HEK293 (cell line): ENCODE measurements at regions not wholly inside any gene's neighbourhood (a gene's known extent, or its start where the extent isn't known, plus 50 kb on each side); places are given as distances from the start of the nearest gene placed in this dataset.

Source experiments
- CTCF ChIA-PET: fragments of 350-600 bp; formaldehyde crosslinking; extraction: SDS; loops from one replicate; lab custom pipeline; 2021; ENCODE audit warnings: antibody characterized with exemption; lab: Yijun Ruan, JAX
- POLR2A ChIA-PET: fragments of 300-600 bp; formaldehyde crosslinking; extraction: SDS; loops from one replicate; lab custom pipeline; 2020; ENCODE audit warnings: antibody characterized with exemption, inconsistent platforms; lab: Yijun Ruan, JAX
- H3K27ac ChIP-seq: fragments of 200-500 bp; sonication (Bioruptor generic); 2 replicates; pipeline ENCODE4 v1.5.1; 2014; ENCODE audit warnings: low read depth, low read length, control low read depth, inconsistent platforms; ENCODE audit errors: extremely low read depth
- H3K36me3 ChIP-seq, 2 experiments: fragments of 200-500 bp in 1 of 2; sonication (Bioruptor generic) in 1 of 2; 1 replicate in 1 of 2; 2 replicates in 1 of 2; pipeline ENCODE4 v1.5.1; 2014 to 2017; ENCODE audit warnings: inconsistent platforms in 2 of 2, low read length in 2 of 2; ENCODE audit not compliant: control insufficient read depth in 2 of 2, insufficient read depth in 1 of 2
- H3K4me1 ChIP-seq: fragments of 200-500 bp; sonication (Bioruptor generic); 2 replicates; pipeline ENCODE4 v1.5.1; 2014; ENCODE audit warnings: mild to moderate bottlenecking, low read length, inconsistent platforms; ENCODE audit not compliant: control insufficient read depth, insufficient read depth
- H3K4me3 ChIP-seq: 2 replicates; pipeline ENCODE4 v1.5.1; 2011; ENCODE audit warnings: low read depth, mild to moderate bottlenecking, control low read depth, low read length, moderate library complexity
- H3K9me3 ChIP-seq: fragments of 200-500 bp; sonication (Bioruptor generic); 2 replicates; pipeline ENCODE4 v1.5.1; 2014; ENCODE audit warnings: low read depth, low read length, inconsistent platforms; ENCODE audit not compliant: control insufficient read depth, insufficient read depth
- FEZF1 ChIP-seq: fragments of 450-650 bp; formaldehyde crosslinking; IDR thresholded peaks from 2 replicates; pipeline ENCODE4 v1.5.1; 2016; ENCODE audit warnings: missing biosample characterization, missing genetic modification characterization
- GFI1B ChIP-seq: fragments of 450-650 bp; formaldehyde crosslinking; IDR thresholded peaks from 2 replicates; pipeline ENCODE4 v1.5.1; 2016; ENCODE audit warnings: missing biosample characterization, missing genetic modification characterization
- SALL2 ChIP-seq: fragments of 450-650 bp; formaldehyde crosslinking; IDR thresholded peaks from 2 replicates; pipeline ENCODE4 v1.5.0; 2017; ENCODE audit warnings: missing biosample characterization, mild to moderate bottlenecking, missing genetic modification characterization, borderline replicate concordance
- SP7 ChIP-seq: fragments of 450-650 bp; formaldehyde crosslinking; IDR thresholded peaks from 2 replicates; pipeline ENCODE4 v1.5.1; 2016; ENCODE audit warnings: missing biosample characterization, missing genetic modification characterization
- ZFHX2 ChIP-seq: fragments of 450-650 bp; formaldehyde crosslinking; conservative IDR thresholded peaks from 2 replicates; pipeline ENCODE4 v1.5.1; 2016; ENCODE audit warnings: missing biosample characterization, missing genetic modification characterization
- ZNF132 ChIP-seq: fragments of 450-650 bp; formaldehyde crosslinking; IDR thresholded peaks from 2 replicates; pipeline ENCODE4 v1.5.1; 2017; ENCODE audit warnings: missing biosample characterization, missing genetic modification characterization, borderline replicate concordance
- ZNF155 ChIP-seq: fragments of 450-650 bp; formaldehyde crosslinking; IDR thresholded peaks from 2 replicates; pipeline ENCODE4 v1.5.1; 2016; ENCODE audit warnings: missing biosample characterization, missing genetic modification characterization
- ZNF202 ChIP-seq: fragments of 450-650 bp; formaldehyde crosslinking; IDR thresholded peaks from 2 replicates; pipeline ENCODE4 v1.5.1; 2016; ENCODE audit warnings: missing biosample characterization, missing genetic modification characterization, borderline replicate concordance
- ZNF214 ChIP-seq: fragments of 450-650 bp; formaldehyde crosslinking; IDR thresholded peaks from 2 replicates; pipeline ENCODE4 v1.5.1; 2017; ENCODE audit warnings: missing biosample characterization, mild to moderate bottlenecking, missing genetic modification characterization, borderline replicate concordance
- ZNF24 ChIP-seq: fragments of 450-650 bp; formaldehyde crosslinking; IDR thresholded peaks from 2 replicates; pipeline ENCODE4 v1.5.1; 2016; ENCODE audit warnings: missing biosample characterization, missing genetic modification characterization
- ZNF521 ChIP-seq: fragments of 450-650 bp; formaldehyde crosslinking; IDR thresholded peaks from 2 replicates; pipeline ENCODE4 v1.5.1; 2017; ENCODE audit warnings: missing biosample characterization, mild to moderate bottlenecking, missing genetic modification characterization
- ZNF610 ChIP-seq: fragments of 450-650 bp; formaldehyde crosslinking; IDR thresholded peaks from 2 replicates; pipeline ENCODE4 v1.5.1; 2016; ENCODE audit warnings: missing biosample characterization, missing genetic modification characterization, borderline replicate concordance
- ZNF621 ChIP-seq: fragments of 450-650 bp; formaldehyde crosslinking; IDR thresholded peaks from 2 replicates; pipeline ENCODE4 v1.5.1; 2017; ENCODE audit warnings: missing biosample characterization, missing genetic modification characterization
- ZNF623 ChIP-seq: fragments of 450-650 bp; formaldehyde crosslinking; IDR thresholded peaks from 2 replicates; pipeline ENCODE4 v1.5.1; 2016; ENCODE audit warnings: missing biosample characterization, missing genetic modification characterization
- ZNF654 ChIP-seq: fragments of 450-650 bp; formaldehyde crosslinking; IDR thresholded peaks from 2 replicates; pipeline ENCODE4 v1.5.1; 2016; ENCODE audit warnings: low read depth, missing biosample characterization, missing genetic modification characterization
- ZNF707 ChIP-seq: fragments of 450-650 bp; formaldehyde crosslinking; IDR thresholded peaks from 2 replicates; pipeline ENCODE4 v1.5.1; 2016; ENCODE audit warnings: missing biosample characterization, missing genetic modification characterization
- ZNF76 ChIP-seq: fragments of 450-650 bp; formaldehyde crosslinking; IDR thresholded peaks from 2 replicates; pipeline ENCODE4; 2016; ENCODE audit warnings: low read depth, missing biosample characterization, missing genetic modification characterization, borderline replicate concordance
- ZNF776 ChIP-seq: fragments of 450-650 bp; formaldehyde crosslinking; IDR thresholded peaks from 2 replicates; pipeline ENCODE4 v1.5.0; 2017; ENCODE audit warnings: missing biosample characterization, missing genetic modification characterization, borderline replicate concordance
- ZNF785 ChIP-seq: fragments of 450-650 bp; formaldehyde crosslinking; IDR thresholded peaks from 2 replicates; pipeline ENCODE4 v1.5.1; 2016; ENCODE audit warnings: missing biosample characterization, missing genetic modification characterization
- ZNF791 ChIP-seq: fragments of 450-650 bp; formaldehyde crosslinking; IDR thresholded peaks from 2 replicates; pipeline ENCODE4 v1.5.1; 2016; ENCODE audit warnings: missing biosample characterization, missing genetic modification characterization
- ZSCAN16 ChIP-seq: fragments of 450-650 bp; formaldehyde crosslinking; IDR thresholded peaks from 2 replicates; pipeline ENCODE4 v1.5.1; 2016; ENCODE audit warnings: missing biosample characterization, missing genetic modification characterization
- TF ChIP-seq, protein P1 (sequence below): fragments of 450-650 bp; formaldehyde crosslinking; IDR thresholded peaks from 2 replicates; pipeline ENCODE4 v1.5.1; 2016; ENCODE audit warnings: missing biosample characterization, missing genetic modification characterization, borderline replicate concordance
- TF ChIP-seq, protein P2 (sequence below): fragments of 450-650 bp; formaldehyde crosslinking; IDR thresholded peaks from 2 replicates; pipeline ENCODE4 v1.5.1; 2016; ENCODE audit warnings: missing biosample characterization, missing genetic modification characterization
- TF ChIP-seq, protein P3 (sequence below): fragments of 450-650 bp; formaldehyde crosslinking; IDR thresholded peaks from 2 replicates; pipeline ENCODE4 v1.5.1; 2017; ENCODE audit warnings: missing biosample characterization, mild to moderate bottlenecking, missing genetic modification characterization, moderate library complexity
- TF ChIP-seq, protein P4 (sequence below): fragments of 450-650 bp; formaldehyde crosslinking; IDR thresholded peaks from 2 replicates; pipeline ENCODE4 v1.5.1; 2016; ENCODE audit warnings: missing biosample characterization, missing genetic modification characterization
- TF ChIP-seq, protein P5 (sequence below): fragments of 450-650 bp; IDR thresholded peaks from 2 replicates; pipeline ENCODE4 v1.5.1; 2018; ENCODE audit warnings: missing biosample characterization, mild to moderate bottlenecking, missing genetic modification characterization
- TF ChIP-seq, protein P6 (sequence below): fragments of 450-650 bp; formaldehyde crosslinking; IDR thresholded peaks from 2 replicates; pipeline ENCODE4 v1.5.1; 2017; ENCODE audit warnings: missing biosample characterization, missing genetic modification characterization

DNA sequence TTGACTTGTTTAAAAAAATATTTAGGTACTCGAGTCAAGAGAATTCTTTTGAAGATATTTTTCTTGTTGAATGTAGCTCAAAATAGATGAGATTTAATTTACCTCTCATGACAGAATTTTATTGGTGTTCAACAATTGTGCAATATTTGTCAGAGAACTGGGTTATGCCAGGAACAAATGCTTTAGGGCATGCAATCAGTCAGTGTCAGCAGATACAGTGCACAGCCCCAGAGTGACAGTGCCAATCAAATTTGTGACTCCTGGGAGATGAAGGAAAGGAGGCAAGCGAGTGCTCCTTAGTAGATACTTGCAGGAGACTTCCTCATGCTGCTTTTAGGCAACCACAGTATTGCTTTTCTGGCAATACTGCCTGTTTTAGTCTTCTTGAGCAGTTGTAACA lies 81.2 kb upstream of the DSEL start:
- no peaks in the 10 kb centered on the region for H3K4me1 ChIP-seq
- H3K27ac ChIP-seq, result no peak overlapping the region
- no peaks in the 10 kb centered on the region for H3K9me3 ChIP-seq
- TF ChIP-seq ZNF610 (no peak), ZNF521 (tag by site-specific recombination) (no peak), ZNF785 (no peak), ZNF132 (tag by site-specific recombination) (no peak), SALL2 (no peak), ZNF623 (tag by site-specific recombination) (no peak), ZNF621 (tag by site-specific recombination) (no peak), ZNF791 (tag by site-specific recombination) (no peak), ZNF654 (tag by site-specific recombination) (no peak), ZNF214 (no peak), ZNF776 (tag by site-specific recombination) (no peak), ZNF24 (tag by site-specific recombination) (no peak), GFI1B (tag by site-specific recombination) (no peak), ZNF155 (no peak)
- TF ChIP-seq, protein P1, sequence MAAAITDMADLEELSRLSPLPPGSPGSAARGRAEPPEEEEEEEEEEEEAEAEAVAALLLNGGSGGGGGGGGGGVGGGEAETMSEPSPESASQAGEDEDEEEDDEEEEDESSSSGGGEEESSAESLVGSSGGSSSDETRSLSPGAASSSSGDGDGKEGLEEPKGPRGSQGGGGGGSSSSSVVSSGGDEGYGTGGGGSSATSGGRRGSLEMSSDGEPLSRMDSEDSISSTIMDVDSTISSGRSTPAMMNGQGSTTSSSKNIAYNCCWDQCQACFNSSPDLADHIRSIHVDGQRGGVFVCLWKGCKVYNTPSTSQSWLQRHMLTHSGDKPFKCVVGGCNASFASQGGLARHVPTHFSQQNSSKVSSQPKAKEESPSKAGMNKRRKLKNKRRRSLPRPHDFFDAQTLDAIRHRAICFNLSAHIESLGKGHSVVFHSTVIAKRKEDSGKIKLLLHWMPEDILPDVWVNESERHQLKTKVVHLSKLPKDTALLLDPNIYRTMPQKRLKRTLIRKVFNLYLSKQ (tag by site-specific recombination), result no peak
- TF ChIP-seq, protein P2, sequence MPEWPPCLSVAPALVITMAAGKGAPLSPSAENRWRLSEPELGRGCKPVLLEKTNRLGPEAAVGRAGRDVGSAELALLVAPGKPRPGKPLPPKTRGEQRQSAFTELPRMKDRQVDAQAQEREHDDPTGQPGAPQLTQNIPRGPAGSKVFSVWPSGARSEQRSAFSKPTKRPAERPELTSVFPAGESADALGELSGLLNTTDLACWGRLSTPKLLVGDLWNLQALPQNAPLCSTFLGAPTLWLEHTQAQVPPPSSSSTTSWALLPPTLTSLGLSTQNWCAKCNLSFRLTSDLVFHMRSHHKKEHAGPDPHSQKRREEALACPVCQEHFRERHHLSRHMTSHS (tag by site-specific recombination), result no peak
- TF ChIP-seq, protein P3, sequence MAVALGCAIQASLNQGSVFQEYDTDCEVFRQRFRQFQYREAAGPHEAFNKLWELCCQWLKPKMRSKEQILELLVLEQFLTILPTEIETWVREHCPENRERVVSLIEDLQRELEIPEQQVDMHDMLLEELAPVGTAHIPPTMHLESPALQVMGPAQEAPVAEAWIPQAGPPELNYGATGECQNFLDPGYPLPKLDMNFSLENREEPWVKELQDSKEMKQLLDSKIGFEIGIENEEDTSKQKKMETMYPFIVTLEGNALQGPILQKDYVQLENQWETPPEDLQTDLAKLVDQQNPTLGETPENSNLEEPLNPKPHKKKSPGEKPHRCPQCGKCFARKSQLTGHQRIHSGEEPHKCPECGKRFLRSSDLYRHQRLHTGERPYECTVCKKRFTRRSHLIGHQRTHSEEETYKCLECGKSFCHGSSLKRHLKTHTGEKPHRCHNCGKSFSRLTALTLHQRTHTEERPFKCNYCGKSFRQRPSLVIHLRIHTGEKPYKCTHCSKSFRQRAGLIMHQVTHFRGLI (tag by site-specific recombination), result no peak
- no peak overlapping the region for H3K4me3 ChIP-seq
- ChIA-PET POLR2A (no interaction called here), CTCF (no interaction called here)
- H3K36me3 ChIP-seq, result no peaks in the 10 kb centered on the region

DNA sequence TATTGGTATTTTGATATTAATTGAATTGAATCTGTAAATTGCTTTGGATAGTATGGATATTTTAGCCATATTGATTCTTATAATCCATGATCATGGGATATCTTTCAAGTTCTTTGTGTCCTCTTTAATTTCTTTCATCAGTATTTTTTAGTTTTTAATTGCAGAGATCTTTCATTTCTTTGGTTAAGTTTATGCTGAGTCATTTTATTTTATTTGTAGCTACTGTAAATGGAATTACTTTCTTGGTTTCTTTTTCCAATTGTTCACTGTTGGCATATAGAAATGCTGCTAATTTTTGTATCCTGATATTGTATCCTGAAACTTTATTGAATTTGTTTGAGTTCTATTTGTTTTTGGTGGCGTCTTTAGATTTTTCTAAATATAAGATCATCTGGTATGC lies 79.5 kb upstream of the DSEL start:
- H3K9me3 ChIP-seq, result no peaks in the 10 kb centered on the region
- no peaks in the 10 kb centered on the region for H3K4me1 ChIP-seq
- ChIA-PET CTCF (no interaction called here), POLR2A (no interaction called here)
- H3K4me3 ChIP-seq, result no peak overlapping the region
- H3K27ac ChIP-seq, result no peak overlapping the region
- no peaks in the 10 kb centered on the region for H3K36me3 ChIP-seq
- TF ChIP-seq, protein P4, sequence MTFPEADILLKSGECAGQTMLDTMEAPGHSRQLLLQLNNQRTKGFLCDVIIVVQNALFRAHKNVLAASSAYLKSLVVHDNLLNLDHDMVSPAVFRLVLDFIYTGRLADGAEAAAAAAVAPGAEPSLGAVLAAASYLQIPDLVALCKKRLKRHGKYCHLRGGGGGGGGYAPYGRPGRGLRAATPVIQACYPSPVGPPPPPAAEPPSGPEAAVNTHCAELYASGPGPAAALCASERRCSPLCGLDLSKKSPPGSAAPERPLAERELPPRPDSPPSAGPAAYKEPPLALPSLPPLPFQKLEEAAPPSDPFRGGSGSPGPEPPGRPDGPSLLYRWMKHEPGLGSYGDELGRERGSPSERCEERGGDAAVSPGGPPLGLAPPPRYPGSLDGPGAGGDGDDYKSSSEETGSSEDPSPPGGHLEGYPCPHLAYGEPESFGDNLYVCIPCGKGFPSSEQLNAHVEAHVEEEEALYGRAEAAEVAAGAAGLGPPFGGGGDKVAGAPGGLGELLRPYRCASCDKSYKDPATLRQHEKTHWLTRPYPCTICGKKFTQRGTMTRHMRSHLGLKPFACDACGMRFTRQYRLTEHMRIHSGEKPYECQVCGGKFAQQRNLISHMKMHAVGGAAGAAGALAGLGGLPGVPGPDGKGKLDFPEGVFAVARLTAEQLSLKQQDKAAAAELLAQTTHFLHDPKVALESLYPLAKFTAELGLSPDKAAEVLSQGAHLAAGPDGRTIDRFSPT (tag by site-specific recombination), result no peak
- TF ChIP-seq ZNF707 (tag by site-specific recombination) (no peak), SP7 (tag by site-specific recombination) (no peak), ZFHX2 (tag by site-specific recombination) (no peak), ZNF610 (no peak), ZNF76 (no peak), ZNF202 (tag by site-specific recombination) (no peak), ZSCAN16 (no peak), FEZF1 (tag by site-specific recombination) (no peak)
- TF ChIP-seq, protein P5, sequence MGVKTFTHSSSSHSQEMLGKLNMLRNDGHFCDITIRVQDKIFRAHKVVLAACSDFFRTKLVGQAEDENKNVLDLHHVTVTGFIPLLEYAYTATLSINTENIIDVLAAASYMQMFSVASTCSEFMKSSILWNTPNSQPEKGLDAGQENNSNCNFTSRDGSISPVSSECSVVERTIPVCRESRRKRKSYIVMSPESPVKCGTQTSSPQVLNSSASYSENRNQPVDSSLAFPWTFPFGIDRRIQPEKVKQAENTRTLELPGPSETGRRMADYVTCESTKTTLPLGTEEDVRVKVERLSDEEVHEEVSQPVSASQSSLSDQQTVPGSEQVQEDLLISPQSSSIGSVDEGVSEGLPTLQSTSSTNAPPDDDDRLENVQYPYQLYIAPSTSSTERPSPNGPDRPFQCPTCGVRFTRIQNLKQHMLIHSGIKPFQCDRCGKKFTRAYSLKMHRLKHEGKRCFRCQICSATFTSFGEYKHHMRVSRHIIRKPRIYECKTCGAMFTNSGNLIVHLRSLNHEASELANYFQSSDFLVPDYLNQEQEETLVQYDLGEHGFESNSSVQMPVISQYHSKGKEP (tag by site-specific recombination), result no peak
- TF ChIP-seq, protein P6, sequence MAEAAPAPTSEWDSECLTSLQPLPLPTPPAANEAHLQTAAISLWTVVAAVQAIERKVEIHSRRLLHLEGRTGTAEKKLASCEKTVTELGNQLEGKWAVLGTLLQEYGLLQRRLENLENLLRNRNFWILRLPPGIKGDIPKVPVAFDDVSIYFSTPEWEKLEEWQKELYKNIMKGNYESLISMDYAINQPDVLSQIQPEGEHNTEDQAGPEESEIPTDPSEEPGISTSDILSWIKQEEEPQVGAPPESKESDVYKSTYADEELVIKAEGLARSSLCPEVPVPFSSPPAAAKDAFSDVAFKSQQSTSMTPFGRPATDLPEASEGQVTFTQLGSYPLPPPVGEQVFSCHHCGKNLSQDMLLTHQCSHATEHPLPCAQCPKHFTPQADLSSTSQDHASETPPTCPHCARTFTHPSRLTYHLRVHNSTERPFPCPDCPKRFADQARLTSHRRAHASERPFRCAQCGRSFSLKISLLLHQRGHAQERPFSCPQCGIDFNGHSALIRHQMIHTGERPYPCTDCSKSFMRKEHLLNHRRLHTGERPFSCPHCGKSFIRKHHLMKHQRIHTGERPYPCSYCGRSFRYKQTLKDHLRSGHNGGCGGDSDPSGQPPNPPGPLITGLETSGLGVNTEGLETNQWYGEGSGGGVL (tag by site-specific recombination), result no peak
